ENCODE measurements at regions not wholly inside any gene's neighbourhood (a gene's known extent, or its start where the extent isn't known, plus 50 kb on each side); places are given as distances from the start of the nearest gene placed in this dataset.

DNA sequence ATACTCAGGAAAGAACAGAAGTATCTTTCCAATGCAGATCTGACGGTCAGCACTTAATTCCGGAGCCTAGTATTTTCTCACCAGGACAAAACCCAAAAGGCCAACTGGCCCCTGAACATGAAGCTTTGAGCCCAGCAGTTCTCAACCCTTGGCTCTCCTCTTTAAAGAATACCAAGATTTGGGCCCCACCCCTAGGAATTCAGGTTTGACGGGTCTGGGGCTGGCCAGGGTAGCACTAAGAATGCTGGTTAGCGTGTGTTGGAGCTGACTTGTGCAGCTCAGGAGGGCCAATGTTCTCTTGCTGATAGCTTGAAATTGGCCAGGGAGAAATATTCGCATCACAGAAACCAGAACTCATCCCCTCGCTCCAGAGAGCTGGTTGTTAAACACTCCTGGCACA lies 88.3 kb upstream of the PTCH1 start:
- H3F3A ChIP-seq (ENCODE audit: control insufficient read depth, insufficient read depth): no peaks in the 10 kb centered on the region
- H3K4me3 ChIP-seq (ENCODE audit: low read length): no peak overlapping the region
- TF ChIP-seq CTCF (IDR thresholded peaks at IDR 0.05; ENCODE audit: low read depth, low read length, poor library complexity, severe bottlenecking): no peak
- no peak for TF ChIP-seq EZH2phosphoT487 (IDR thresholded peaks at IDR 0.05; ENCODE audit: borderline replicate concordance, low read length)
- H3K9me3 ChIP-seq (ENCODE audit: control insufficient read depth, insufficient read depth, low read length): no peaks in the 10 kb centered on the region
- no peaks in the 10 kb centered on the region for H3K36me3 ChIP-seq (ENCODE audit: control insufficient read depth, low read length)
- no peaks in the 10 kb centered on the region for H3K4me1 ChIP-seq (ENCODE audit: control insufficient read depth, low read length)
- H3K9me2 ChIP-seq (replicated peaks; ENCODE audit: control insufficient read depth, low read length): no peaks in the 10 kb centered on the region
- no peaks in the 10 kb centered on the region for H3K79me2 ChIP-seq (ENCODE audit: control insufficient read depth, low read length)
- H3K27me3 ChIP-seq (ENCODE audit: control insufficient read depth, low read length): no peaks in the 10 kb centered on the region
- H4K20me1 ChIP-seq (ENCODE audit: control insufficient read depth, insufficient read depth, low read depth, low read length): no peaks in the 10 kb centered on the region
- H3K4me2 ChIP-seq (ENCODE audit: low read length): no peak overlapping the region
- no peak overlapping the region for H3K27ac ChIP-seq (ENCODE audit: low read depth, low read length)

DNA sequence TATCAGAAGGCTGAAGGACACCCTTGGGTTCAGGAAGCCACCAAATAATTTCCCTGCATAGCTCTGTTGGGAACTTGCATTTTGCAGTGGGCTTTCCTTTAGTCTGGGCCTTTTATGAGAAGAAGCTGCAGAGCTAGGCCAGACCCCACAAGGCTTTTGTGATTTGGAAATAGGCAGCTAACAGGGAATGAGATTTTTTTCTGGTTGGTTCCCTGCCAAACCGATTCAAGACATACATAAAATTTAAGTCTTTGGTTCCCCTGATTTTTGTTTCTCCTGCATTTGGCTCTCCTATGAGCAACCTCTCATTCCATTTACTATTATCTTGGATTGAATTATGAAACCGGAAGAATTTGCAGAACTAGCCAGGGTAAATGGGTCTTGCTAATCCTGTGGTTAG lies 81.5 kb upstream of the PTCH1 start:
- H3K79me2 ChIP-seq (ENCODE audit: control insufficient read depth, low read length): no peaks in the 10 kb centered on the region
- H3K27ac ChIP-seq (ENCODE audit: low read depth, low read length): no peak overlapping the region
- H3K4me1 ChIP-seq (ENCODE audit: control insufficient read depth, low read length): no peaks in the 10 kb centered on the region
- H3K4me3 ChIP-seq (ENCODE audit: low read length): no peak overlapping the region
- no peaks in the 10 kb centered on the region for H3F3A ChIP-seq (ENCODE audit: control insufficient read depth, insufficient read depth)
- H3K4me2 ChIP-seq (ENCODE audit: low read length): no peak overlapping the region
- no peaks in the 10 kb centered on the region for H3K36me3 ChIP-seq (ENCODE audit: control insufficient read depth, low read length)
- H4K20me1 ChIP-seq (ENCODE audit: control insufficient read depth, insufficient read depth, low read depth, low read length): no peaks in the 10 kb centered on the region
- H3K27me3 ChIP-seq (ENCODE audit: control insufficient read depth, low read length): no peaks in the 10 kb centered on the region
- no peak for TF ChIP-seq CTCF (IDR thresholded peaks at IDR 0.05; ENCODE audit: low read depth, low read length, poor library complexity, severe bottlenecking)
- no peak for TF ChIP-seq EZH2phosphoT487 (IDR thresholded peaks at IDR 0.05; ENCODE audit: borderline replicate concordance, low read length)
- no peaks in the 10 kb centered on the region for H3K9me2 ChIP-seq (replicated peaks; ENCODE audit: control insufficient read depth, low read length)
- no peaks in the 10 kb centered on the region for H3K9me3 ChIP-seq (ENCODE audit: control insufficient read depth, insufficient read depth, low read length)

DNA sequence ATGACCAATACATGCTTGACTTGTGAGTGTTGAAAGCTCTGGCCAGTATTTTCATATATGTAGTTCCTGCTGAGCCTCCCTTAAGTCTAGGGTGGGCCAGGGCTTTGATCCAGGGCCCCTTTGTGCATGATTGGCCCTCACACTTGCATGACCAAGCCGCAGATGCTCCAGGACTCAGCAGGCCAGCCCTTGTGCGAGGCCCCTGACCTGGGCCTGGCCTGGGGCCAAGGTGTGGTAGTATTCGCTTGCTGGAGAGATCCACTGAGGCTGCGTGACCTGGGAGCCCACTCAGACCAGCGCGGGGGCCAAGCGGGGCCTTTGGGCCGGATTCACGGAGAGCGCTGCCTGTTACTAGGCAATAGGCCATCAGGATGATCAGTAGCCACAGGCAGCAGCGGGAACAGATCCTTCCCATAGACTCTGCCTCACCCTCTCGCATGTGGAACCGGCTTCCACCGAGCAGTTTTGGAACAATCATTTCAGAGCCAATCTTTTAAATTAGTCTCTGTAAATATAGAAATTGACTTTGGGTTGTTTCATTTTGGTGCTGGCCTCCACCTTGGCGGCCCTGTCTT lies 79.0 kb upstream of the PTCH1 start:
- Histone ChIP-seq H3F3A (ENCODE audit: control insufficient read depth, insufficient read depth) (no peaks in the 10 kb centered on the region), H3K79me2 (ENCODE audit: control insufficient read depth, low read length) (no peaks in the 10 kb centered on the region), H3K36me3 (ENCODE audit: control insufficient read depth, low read length) (no peaks in the 10 kb centered on the region), H3K4me2 (ENCODE audit: low read length) (no peak overlapping the region), H4K20me1 (ENCODE audit: control insufficient read depth, insufficient read depth, low read depth, low read length) (no peaks in the 10 kb centered on the region), H3K9me2 (replicated peaks; ENCODE audit: control insufficient read depth, low read length) (no peaks in the 10 kb centered on the region), H3K27ac (ENCODE audit: low read depth, low read length) (no peak overlapping the region), H3K4me3 (ENCODE audit: low read length) (no peak overlapping the region), H3K4me1 (ENCODE audit: control insufficient read depth, low read length) (no peaks in the 10 kb centered on the region), H3K27me3 (ENCODE audit: control insufficient read depth, low read length) (peaks cover 5% of the 10 kb centered on the region; the same call in 1 of the 2 replicates), H3K9me3 (ENCODE audit: control insufficient read depth, insufficient read depth, low read length) (no peaks in the 10 kb centered on the region)
- TF ChIP-seq CTCF (IDR thresholded peaks at IDR 0.05; ENCODE audit: low read depth, low read length, poor library complexity, severe bottlenecking): no peak
- no peak for TF ChIP-seq EZH2phosphoT487 (IDR thresholded peaks at IDR 0.05; ENCODE audit: borderline replicate concordance, low read length)
